GM23338 (cell line): ENCODE measurements at regions not wholly inside any gene's neighbourhood (a gene's known extent, or its start where the extent isn't known, plus 50 kb on each side); places are given as distances from the start of the nearest gene placed in this dataset.

Source experiments
- CREB1 ChIP-seq: fragments of 250-450 bp; sonication (Bioruptor Pico); IDR thresholded peaks from 2 replicates; pipeline ENCODE4 v1.5.0; 2020; ENCODE audit warnings: low read depth, mild to moderate bottlenecking, moderate library complexity
- CTCF ChIP-seq, 2 experiments: fragments of 200-600 bp in 1 of 2; sonication (generic) in 1 of 2; conservative IDR thresholded peaks; 2 replicates each; pipeline versions ENCODE4 v1.5.1 to v1.6.1; 2016 to 2017; ENCODE audit warnings: antibody characterized with exemption in 2 of 2, low read depth in 2 of 2, mild to moderate bottlenecking in 2 of 2, moderate library complexity in 1 of 2
- EZH2 ChIP-seq: fragments of 200-600 bp; sonication (generic); IDR thresholded peaks from one replicate; pipeline ENCODE4 v1.8.0; 2017; ENCODE audit warnings: antibody characterized with exemption, mild to moderate bottlenecking, low read depth; ENCODE audit not compliant: unreplicated experiment
- EZH2phosphoT487 ChIP-seq: fragments of 200-600 bp; sonication (generic); IDR thresholded peaks from one replicate; pipeline ENCODE4 v1.8.1; 2018; ENCODE audit warnings: antibody characterized with exemption; ENCODE audit not compliant: unreplicated experiment
- JUNB ChIP-seq: IDR thresholded peaks from one replicate; pipeline ENCODE4 v1.6.1; 2016; ENCODE audit warnings: antibody characterized with exemption; ENCODE audit not compliant: unreplicated experiment
- NANOG ChIP-seq: IDR thresholded peaks from 2 replicates; pipeline ENCODE4 v1.6.1; 2016; ENCODE audit warnings: antibody characterized with exemption, borderline replicate concordance
- POLR2AphosphoS5 ChIP-seq: IDR thresholded peaks from 2 replicates; pipeline ENCODE4 v1.6.1; 2016; ENCODE audit warnings: antibody characterized with exemption, low read depth
- REST ChIP-seq: IDR thresholded peaks from one replicate; pipeline ENCODE4 v1.6.1; 2018; ENCODE audit warnings: antibody characterized with exemption; ENCODE audit not compliant: unreplicated experiment

GRCh38 chr15:29873947-29874411 is 51.7 kb upstream of the TJP1 start:
- TF ChIP-seq NANOG (no peak), CTCF (conservative IDR thresholded peaks at IDR 0.05; ENCODE audit: low read depth in 2 of 2) (no peak), JUNB (no peak), REST (no peak), EZH2phosphoT487 (no peak), EZH2 (no peak), POLR2AphosphoS5 (no peak), CREB1 (CRISPR knock-in tag) (no peak)
